DOHH2 (cell line): ENCODE measurements at regions not wholly inside any gene's neighbourhood (a gene's known extent, or its start where the extent isn't known, plus 50 kb on each side); places are given as distances from the start of the nearest gene placed in this dataset.

Source experiments
- H3F3A ChIP-seq: fragments of 200-600 bp; sonication (generic), shearing (Covaris generic); 2 replicates; pipeline ENCODE4 v1.6.0; 2016; ENCODE audit warnings: antibody characterized with exemption, mild to moderate bottlenecking; ENCODE audit not compliant: control insufficient read depth, insufficient read depth
- H3K27ac ChIP-seq: fragments of 200-600 bp; sonication (generic); 2 replicates; pipeline ENCODE4 v1.5.1; 2014; ENCODE audit warnings: low read depth, mild to moderate bottlenecking, low read length, moderate library complexity
- H3K27me3 ChIP-seq: fragments of 200-600 bp; sonication (generic); 2 replicates; pipeline ENCODE4 v1.6.1; 2014; ENCODE audit warnings: mild to moderate bottlenecking, low read length, mixed read lengths; ENCODE audit not compliant: control insufficient read depth
- H3K36me3 ChIP-seq: fragments of 200-600 bp; sonication (generic); 2 replicates; pipeline ENCODE4 v1.6.1; 2014; ENCODE audit warnings: mild to moderate bottlenecking, low read length, moderate library complexity, mixed read lengths; ENCODE audit not compliant: control insufficient read depth
- H3K4me1 ChIP-seq: fragments of 200-600 bp; sonication (generic); 2 replicates; pipeline ENCODE4 v1.6.1; 2014; ENCODE audit warnings: mild to moderate bottlenecking, low read length, mixed read lengths; ENCODE audit not compliant: control insufficient read depth
- H3K4me2 ChIP-seq: fragments of 200-600 bp; sonication (generic); 2 replicates; pipeline ENCODE4 v1.6.0; 2014; ENCODE audit warnings: mild to moderate bottlenecking, low read length, moderate library complexity
- H3K4me3 ChIP-seq: fragments of 200-600 bp; sonication (generic); 2 replicates; pipeline ENCODE4 v1.5.1; 2014; ENCODE audit warnings: mild to moderate bottlenecking, low read length, mixed read lengths
- H3K79me2 ChIP-seq: fragments of 200-600 bp; sonication (generic); 2 replicates; pipeline ENCODE4 v1.6.1; 2014; ENCODE audit warnings: mild to moderate bottlenecking, low read length, mixed read lengths; ENCODE audit not compliant: control insufficient read depth
- H3K9me2 ChIP-seq: fragments of 200-600 bp; sonication (generic); replicated peaks from 2 replicates; pipeline ENCODE4 v1.6.1; 2014; ENCODE audit warnings: mild to moderate bottlenecking, low read length, mixed read lengths; ENCODE audit not compliant: control insufficient read depth
- H3K9me3 ChIP-seq: fragments of 200-600 bp; sonication (generic); 2 replicates; pipeline ENCODE4 v1.6.1; 2014; ENCODE audit warnings: antibody characterized with exemption, low read length, mixed read lengths; ENCODE audit not compliant: control insufficient read depth, insufficient read depth
- H4K20me1 ChIP-seq: fragments of 200-600 bp; sonication (generic); 2 replicates; pipeline ENCODE4 v1.6.0; 2014; ENCODE audit warnings: low read depth, mild to moderate bottlenecking, antibody characterized with exemption, low read length, moderate library complexity; ENCODE audit not compliant: control insufficient read depth, insufficient read depth
- EZH2phosphoT487 ChIP-seq: fragments of 200-600 bp; sonication (generic); IDR thresholded peaks from 2 replicates; pipeline ENCODE4 v1.6.1; 2017; ENCODE audit warnings: borderline replicate concordance, mild to moderate bottlenecking, antibody characterized with exemption, low read length, moderate library complexity, mixed read lengths
- TF ChIP-seq, protein P1 (sequence below): fragments of 200-600 bp; sonication (generic); IDR thresholded peaks from one replicate; pipeline ENCODE4 v1.5.1; 2014; ENCODE audit warnings: antibody characterized with exemption, mild to moderate bottlenecking, low read depth, low read length; ENCODE audit not compliant: poor library complexity, severe bottlenecking

DNA sequence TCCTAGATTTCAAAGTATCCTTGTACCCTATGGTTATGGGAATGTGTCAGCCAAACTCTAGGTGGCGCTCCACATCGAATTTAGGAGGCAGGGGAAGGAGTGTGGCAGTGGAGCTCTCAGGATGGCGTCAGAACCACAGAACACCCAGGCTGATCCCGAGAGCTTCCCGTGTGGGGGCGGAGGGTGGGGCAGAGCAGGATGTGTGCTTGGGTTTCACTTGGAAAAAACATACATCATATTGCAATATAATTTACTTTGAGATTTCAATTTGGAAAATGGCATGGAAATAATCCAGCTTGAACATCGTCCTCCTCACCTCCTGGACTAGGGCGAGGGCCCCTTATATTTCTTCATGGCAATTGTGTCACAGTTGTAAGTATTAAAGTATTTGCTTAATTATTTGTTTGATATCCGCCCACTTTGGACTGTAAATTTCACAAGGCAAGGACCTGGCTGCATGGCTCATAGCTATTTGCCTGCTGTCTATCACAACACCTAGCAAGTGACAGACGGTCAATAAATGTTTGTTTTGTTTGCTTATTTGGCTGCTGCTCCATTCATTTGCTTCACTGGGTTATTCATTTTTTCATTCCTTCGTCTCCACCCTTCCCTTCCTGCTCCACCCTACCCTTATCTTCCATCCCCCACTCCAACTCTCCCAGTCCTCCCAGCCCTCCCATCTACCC lies 221.5 kb upstream of the HMGA2 start:
- H3K9me2 ChIP-seq: no peaks in the 10 kb centered on the region; the same call in 1 of the 2 replicates
- H3K27me3 ChIP-seq: 0 out of 2 replicates have a peak, but pooled peaks cover 5% of the 10 kb centered on the region
- no peaks in the 10 kb centered on the region for H3K36me3 ChIP-seq
- H3K4me3 ChIP-seq: no peak overlapping the region
- H3K9me3 ChIP-seq: no peaks in the 10 kb centered on the region
- H3F3A ChIP-seq: no peaks in the 10 kb centered on the region
- H3K4me1 ChIP-seq: no peaks in the 10 kb centered on the region
- H3K79me2 ChIP-seq: no peaks in the 10 kb centered on the region
- H3K4me2 ChIP-seq: no peak overlapping the region
- no peak for TF ChIP-seq EZH2phosphoT487
- TF ChIP-seq, protein P1, sequence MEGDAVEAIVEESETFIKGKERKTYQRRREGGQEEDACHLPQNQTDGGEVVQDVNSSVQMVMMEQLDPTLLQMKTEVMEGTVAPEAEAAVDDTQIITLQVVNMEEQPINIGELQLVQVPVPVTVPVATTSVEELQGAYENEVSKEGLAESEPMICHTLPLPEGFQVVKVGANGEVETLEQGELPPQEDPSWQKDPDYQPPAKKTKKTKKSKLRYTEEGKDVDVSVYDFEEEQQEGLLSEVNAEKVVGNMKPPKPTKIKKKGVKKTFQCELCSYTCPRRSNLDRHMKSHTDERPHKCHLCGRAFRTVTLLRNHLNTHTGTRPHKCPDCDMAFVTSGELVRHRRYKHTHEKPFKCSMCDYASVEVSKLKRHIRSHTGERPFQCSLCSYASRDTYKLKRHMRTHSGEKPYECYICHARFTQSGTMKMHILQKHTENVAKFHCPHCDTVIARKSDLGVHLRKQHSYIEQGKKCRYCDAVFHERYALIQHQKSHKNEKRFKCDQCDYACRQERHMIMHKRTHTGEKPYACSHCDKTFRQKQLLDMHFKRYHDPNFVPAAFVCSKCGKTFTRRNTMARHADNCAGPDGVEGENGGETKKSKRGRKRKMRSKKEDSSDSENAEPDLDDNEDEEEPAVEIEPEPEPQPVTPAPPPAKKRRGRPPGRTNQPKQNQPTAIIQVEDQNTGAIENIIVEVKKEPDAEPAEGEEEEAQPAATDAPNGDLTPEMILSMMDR: peak; percentile 67
- H3K27ac ChIP-seq: no peak overlapping the region
- no peaks in the 10 kb centered on the region for H4K20me1 ChIP-seq

DNA sequence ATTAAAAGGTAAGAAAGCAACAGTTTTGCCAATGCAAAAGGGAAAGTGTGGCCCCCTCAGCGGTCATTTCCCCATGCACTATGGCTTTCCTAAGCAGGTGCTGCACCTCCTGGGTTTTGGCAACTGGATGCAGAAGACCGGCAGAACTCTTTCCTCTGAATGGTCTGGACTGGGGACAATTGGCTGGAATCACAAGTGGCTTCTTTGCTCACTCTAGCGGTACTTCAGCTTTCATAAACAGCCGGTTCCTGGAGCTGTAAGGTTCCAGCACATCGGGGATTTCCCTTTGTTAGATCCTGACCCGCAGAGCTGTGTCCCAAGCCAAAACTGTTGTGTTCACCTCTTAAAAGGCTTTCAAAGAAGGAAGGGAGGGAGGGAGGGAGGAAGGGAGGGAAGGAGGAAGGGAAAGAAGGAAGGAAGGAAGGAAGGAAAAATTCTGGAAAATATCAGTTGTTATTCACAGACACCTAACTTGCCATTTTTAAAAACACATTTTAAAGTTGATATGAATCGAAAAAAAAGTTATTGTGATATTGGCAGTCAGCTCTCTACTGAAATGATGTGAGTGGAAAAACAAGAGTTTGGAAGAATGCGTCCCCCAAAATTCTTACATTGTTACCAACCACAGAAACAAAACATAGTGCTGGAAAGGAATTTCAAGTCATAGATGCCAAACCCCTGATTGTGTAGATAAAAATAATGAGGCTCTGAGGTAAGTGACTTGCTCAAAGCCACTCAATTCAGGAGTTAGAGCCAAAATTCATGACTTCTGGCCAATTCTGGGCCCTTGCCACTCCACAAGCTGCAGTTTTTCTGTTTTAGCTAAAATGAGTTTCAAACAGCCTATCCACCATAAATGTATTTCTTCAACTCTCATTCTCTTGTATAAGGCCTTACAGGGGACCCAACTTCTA lies 220.6 kb upstream of the HMGA2 start:
- Histone ChIP-seq H3K9me2 (no peaks in the 10 kb centered on the region; the same call in 1 of the 2 replicates), H3F3A (no peaks in the 10 kb centered on the region), H3K79me2 (no peaks in the 10 kb centered on the region), H3K9me3 (no peaks in the 10 kb centered on the region), H3K27me3 (0 out of 2 replicates have a peak, but pooled peaks cover 5% of the 10 kb centered on the region), H3K4me2 (no peak overlapping the region), H4K20me1 (no peaks in the 10 kb centered on the region), H3K27ac (no peak overlapping the region), H3K4me1 (no peaks in the 10 kb centered on the region), H3K36me3 (no peaks in the 10 kb centered on the region), H3K4me3 (no peak overlapping the region)
- TF ChIP-seq, protein P1: no peak
- TF ChIP-seq EZH2phosphoT487: no peak

DNA sequence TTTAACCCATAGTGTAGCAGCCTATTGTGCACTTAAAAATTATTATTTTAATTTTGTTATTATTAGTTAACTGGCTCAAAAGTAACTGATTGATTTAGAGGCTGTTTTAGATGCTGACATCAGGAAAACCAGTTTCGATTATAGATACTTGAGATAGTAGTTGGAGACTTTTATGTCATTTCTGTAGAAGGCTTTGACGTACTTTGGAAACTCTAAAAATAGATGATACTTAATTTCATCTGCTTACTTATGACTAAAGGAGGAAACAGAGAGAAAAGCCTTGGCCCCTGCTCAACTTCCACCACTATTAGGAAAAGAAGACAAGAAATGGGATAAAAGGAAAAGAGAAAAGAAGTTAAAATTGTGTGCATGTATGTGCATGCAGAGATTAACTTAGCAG lies 219.3 kb upstream of the HMGA2 start:
- H3K27me3 ChIP-seq: 0 out of 2 replicates have a peak, but pooled peaks cover 3% of the 10 kb centered on the region
- H3K9me3 ChIP-seq: no peaks in the 10 kb centered on the region
- no peaks in the 10 kb centered on the region for H3K79me2 ChIP-seq
- H3K4me1 ChIP-seq: no peaks in the 10 kb centered on the region
- no peak for TF ChIP-seq EZH2phosphoT487
- TF ChIP-seq, protein P1: no peak
- H3K36me3 ChIP-seq: no peaks in the 10 kb centered on the region
- no peak overlapping the region for H3K4me3 ChIP-seq
- H3K4me2 ChIP-seq: no peak overlapping the region
- no peaks in the 10 kb centered on the region for H4K20me1 ChIP-seq
- H3K27ac ChIP-seq: no peak overlapping the region
- H3K9me2 ChIP-seq: no peaks in the 10 kb centered on the region; the same call in 1 of the 2 replicates
- no peaks in the 10 kb centered on the region for H3F3A ChIP-seq
